DND-41 (cell line): ENCODE measurements at regions not wholly inside any gene's neighbourhood (a gene's known extent, or its start where the extent isn't known, plus 50 kb on each side); places are given as distances from the start of the nearest gene placed in this dataset.

Source experiments
- ATAC-seq: fragments of 200-7000 bp; cut with Tn5 transposase; 3 replicates; pipeline ENCODE4 v1.9.1; 2021; ENCODE audit warnings: low read depth; ENCODE audit not compliant: insufficient read depth
- DNase-seq: peaks from one replicate; pipeline ENCODE4 v3.0.0-alpha.2; 2020
- H2AFZ ChIP-seq: 2 replicates; pipeline ENCODE4 v1.6.0; 2012; ENCODE audit warnings: low read depth, low read length
- H3K27ac ChIP-seq: 2 replicates; pipeline ENCODE4 v1.5.1; 2012; ENCODE audit warnings: low read length, inconsistent platforms
- H3K27me3 ChIP-seq: fragments of 200-600 bp; sonication (generic); 2 replicates; pipeline ENCODE4 v1.6.0; 2012; ENCODE audit warnings: low read length, mild to moderate bottlenecking, inconsistent platforms; ENCODE audit not compliant: insufficient read depth, poor library complexity
- H3K36me3 ChIP-seq: 2 replicates; pipeline ENCODE4 v1.5.1; 2012; ENCODE audit warnings: low read length, inconsistent platforms; ENCODE audit not compliant: insufficient read depth
- H3K4me1 ChIP-seq: 2 replicates; pipeline ENCODE4 v1.5.1; 2012; ENCODE audit warnings: mild to moderate bottlenecking, low read length; ENCODE audit not compliant: insufficient read depth
- H3K4me2 ChIP-seq: 2 replicates; pipeline ENCODE4 v1.6.0; 2012; ENCODE audit warnings: mild to moderate bottlenecking, moderate library complexity, low read length, inconsistent platforms; ENCODE audit not compliant: insufficient read depth
- H3K4me3 ChIP-seq, 2 experiments: fragments of 200-600 bp in 1 of 2; shearing (Covaris generic) in 1 of 2; 2 replicates each; pipeline ENCODE4 v1.5.1; 2012 to 2016; ENCODE audit warnings: inconsistent platforms in 2 of 2, low read length in 2 of 2, mild to moderate bottlenecking in 2 of 2, low read depth in 1 of 2, moderate library complexity in 1 of 2
- H3K79me2 ChIP-seq: 2 replicates; pipeline ENCODE4 v1.6.0; 2012; ENCODE audit warnings: low read length, inconsistent platforms; ENCODE audit not compliant: insufficient read depth
- H3K9ac ChIP-seq: 2 replicates; pipeline ENCODE4 v1.6.0; 2012; ENCODE audit warnings: low read depth, mild to moderate bottlenecking, inconsistent platforms, low read length, moderate library complexity
- H3K9me3 ChIP-seq: 2 replicates; pipeline ENCODE4 v1.5.1; 2012; ENCODE audit warnings: low read length, moderate library complexity, mild to moderate bottlenecking, inconsistent platforms; ENCODE audit not compliant: insufficient read depth, severe bottlenecking
- H4K20me1 ChIP-seq: 2 replicates; pipeline ENCODE4 v1.6.0; 2012; ENCODE audit warnings: low read length; ENCODE audit not compliant: insufficient read depth
- CTCF ChIP-seq: IDR thresholded peaks from 2 replicates; pipeline ENCODE4 v1.5.1; 2012; ENCODE audit warnings: borderline replicate concordance, low read length, moderate library complexity, mild to moderate bottlenecking; ENCODE audit not compliant: poor library complexity, severe bottlenecking; ENCODE audit errors: extremely low read depth
- EZH2 ChIP-seq: IDR thresholded peaks from 3 replicates; pipeline ENCODE4 v1.6.1; 2012; ENCODE audit warnings: borderline replicate concordance, low read depth, mild to moderate bottlenecking, moderate library complexity, low read length, inconsistent platforms; ENCODE audit not compliant: severe bottlenecking

- ATAC-seq = no peak
- H3K27me3 ChIP-seq = peaks cover 3% of the 10 kb centered on the region
- H3K79me2 ChIP-seq = no peaks in the 10 kb centered on the region
- peaks cover 9% of the 10 kb centered on the region for H3K9me3 ChIP-seq
- no peak overlapping the region for H3K27ac ChIP-seq
- H3K36me3 ChIP-seq = no peaks in the 10 kb centered on the region
- H3K9ac ChIP-seq = no peak overlapping the region
- no peaks in the 10 kb centered on the region for H4K20me1 ChIP-seq
- no peak overlapping the region for H3K4me3 ChIP-seq
- H3K4me2 ChIP-seq = no peak overlapping the region
- no peaks in the 10 kb centered on the region for H3K4me1 ChIP-seq
- TF ChIP-seq EZH2 = no peak
- no peak for TF ChIP-seq CTCF
- DNase-seq = no peak
- H2AFZ ChIP-seq = no peak overlapping the region
These were observed 359.6 kb downstream of the FOXO1 start for GRCh38 chr13:40306817-40307216.

GRCh38 chr13:40309881-40310280 is 356.6 kb downstream of the FOXO1 start:
- Histone ChIP-seq H3K27ac (no peak overlapping the region), H3K4me3 (no peak overlapping the region), H3K9ac (no peak overlapping the region), H3K36me3 (no peaks in the 10 kb centered on the region), H3K79me2 (no peaks in the 10 kb centered on the region), H4K20me1 (no peaks in the 10 kb centered on the region), H3K4me1 (no peaks in the 10 kb centered on the region), H2AFZ (no peak overlapping the region), H3K27me3 (peaks cover 3% of the 10 kb centered on the region), H3K4me2 (no peak overlapping the region), H3K9me3 (peaks cover 9% of the 10 kb centered on the region)
- ATAC-seq (no peak), DNase-seq (no peak)
- TF ChIP-seq EZH2 (no peak), CTCF (no peak)

- TF ChIP-seq CTCF = no peak
- TF ChIP-seq EZH2 = no peak
- Histone ChIP-seq H3K79me2 (no peaks in the 10 kb centered on the region), H3K4me2 (no peak overlapping the region), H2AFZ (no peak overlapping the region), H4K20me1 (no peaks in the 10 kb centered on the region), H3K36me3 (no peaks in the 10 kb centered on the region), H3K9ac (no peak overlapping the region), H3K27me3 (peaks cover 3% of the 10 kb centered on the region), H3K9me3 (peaks cover 5% of the 10 kb centered on the region), H3K4me3 (no peak overlapping the region), H3K27ac (no peak overlapping the region), H3K4me1 (no peaks in the 10 kb centered on the region)
- DNase-seq (no peak), ATAC-seq (no peak)
These were observed 354.9 kb downstream of the FOXO1 start for GRCh38 chr13:40311356-40312101.
